NCI-H82 (cell line): ENCODE measurements at regions not wholly inside any gene's neighbourhood (a gene's known extent, or its start where the extent isn't known, plus 50 kb on each side); places are given as distances from the start of the nearest gene placed in this dataset.
A peak's percentile ranks its signal among the peaks of the same experiment; 100 is the strongest.

Experiments used
- DNase-seq: peaks from one replicate; lab custom pipeline; 2025; lab: John Stamatoyannopoulos, UW

GRCh38 chr15:69658411-69658945, 205.9 kb downstream of the RPLP1 start:
- DNase-seq, result no peak

- DNase-seq, result no peak
These were observed 206.9 kb downstream of the RPLP1 start for GRCh38 chr15:69659454-69660050.

GRCh38 chr15:69660114-69660513, 207.5 kb downstream of the RPLP1 start:
- DNase-seq, result no peak

GRCh38 chr15:69660658-69661405, 208.2 kb downstream of the RPLP1 start:
- no peak for DNase-seq

GRCh38 chr15:69661446-69661845, 208.8 kb downstream of the RPLP1 start:
- no peak for DNase-seq

- DNase-seq, result no peak
These were observed 209.4 kb downstream of the RPLP1 start for GRCh38 chr15:69661871-69662644.

- no peak for DNase-seq
These were observed 210.0 kb downstream of the RPLP1 start for GRCh38 chr15:69662645-69663000.

- no peak for DNase-seq
These were observed 210.8 kb downstream of the RPLP1 start for GRCh38 chr15:69663441-69663840.

GRCh38 chr15:69663982-69664381, 211.4 kb downstream of the RPLP1 start:
- DNase-seq, result no peak

- DNase-seq, result no peak
These were observed 212.3 kb downstream of the RPLP1 start for GRCh38 chr15:69664572-69665571.

- DNase-seq, result peak; percentile 17
These were observed 213.1 kb downstream of the RPLP1 start for GRCh38 chr15:69665641-69666111.

- no peak for DNase-seq
These were observed 213.8 kb downstream of the RPLP1 start for GRCh38 chr15:69666441-69666882.

GRCh38 chr15:69666921-69667811, 214.5 kb downstream of the RPLP1 start:
- no peak for DNase-seq

GRCh38 chr15:69668039-69668705, 215.6 kb downstream of the RPLP1 start:
- peak; percentile 70 for DNase-seq

GRCh38 chr15:69668963-69669362, 216.3 kb downstream of the RPLP1 start:
- DNase-seq, result no peak

GRCh38 chr15:69669446-69669845, 216.8 kb downstream of the RPLP1 start:
- DNase-seq, result no peak

- no peak for DNase-seq
These were observed 220.8 kb downstream of the RPLP1 start for GRCh38 chr15:69673291-69673881.

- DNase-seq, result no peak
These were observed 223.1 kb downstream of the RPLP1 start for GRCh38 chr15:69675731-69676130.

- no peak for DNase-seq
These were observed 224.8 kb downstream of the RPLP1 start for GRCh38 chr15:69677403-69677802.
